SK-N-SH (cell line): ENCODE measurements at regions not wholly inside any gene's neighbourhood (a gene's known extent, or its start where the extent isn't known, plus 50 kb on each side); places are given as distances from the start of the nearest gene placed in this dataset.

Experiments used
- CTCF ChIA-PET: fragments of 300-600, 350-600 bp; formaldehyde crosslinking; extraction: SDS; loops from one replicate; lab custom pipeline; 2021; lab: Yijun Ruan, JAX
- POLR2A ChIA-PET: fragments of 350-600 bp; sonication (Branson Sonifier 250); formaldehyde crosslinking; extraction: SDS; loops from one replicate; lab custom pipeline; 2020; ENCODE audit warnings: antibody characterized with exemption, inconsistent platforms; lab: Yijun Ruan, JAX
- DNase-seq: peaks from one replicate; pipeline ENCODE4 v3.0.0; 2012
- H2AFZ ChIP-seq: fragments of 200-600 bp; sonication (generic); 2 replicates; pipeline ENCODE4 v1.8.1; 2016; ENCODE audit warnings: antibody characterized with exemption, mild to moderate bottlenecking, low read depth
- H3F3A ChIP-seq: fragments of 200-600 bp; sonication (generic); replicated peaks from 2 replicates; pipeline ENCODE3; 2016; ENCODE audit warnings: antibody characterized with exemption, mild to moderate bottlenecking; ENCODE audit not compliant: insufficient read depth
- H3K27ac ChIP-seq, 2 experiments: fragments of 200-500 bp in 1 of 2; fragments of 200-600 bp in 1 of 2; sonication (Bioruptor generic) in 1 of 2; sonication (generic), shearing (Covaris generic) in 1 of 2; 2 replicates each; pipeline versions ENCODE4 v1.5.1 to v1.6.1; 2014 to 2016; ENCODE audit warnings: low read depth in 2 of 2, inconsistent platforms in 1 of 2, low read length in 1 of 2, mild to moderate bottlenecking in 1 of 2, mixed read lengths in 1 of 2
- H3K27me3 ChIP-seq: fragments of 200-600 bp; sonication (generic), shearing (Covaris generic); 2 replicates; pipeline ENCODE4 v1.6.1; 2016; ENCODE audit warnings: mixed run types; ENCODE audit not compliant: insufficient read depth
- H3K36me3 ChIP-seq, 2 experiments: fragments of 200-500 bp in 1 of 2; fragments of 200-600 bp in 1 of 2; sonication (Bioruptor generic) in 1 of 2; sonication (generic) in 1 of 2; replicated peaks in 1 of 2; 2 replicates each; pipeline versions ENCODE3 to v1.5.1; 2014 to 2016; ENCODE audit warnings: low read length in 1 of 2, mild to moderate bottlenecking in 1 of 2; ENCODE audit not compliant: insufficient read depth in 2 of 2, control insufficient read depth in 1 of 2
- H3K4me1 ChIP-seq, 2 experiments: fragments of 200-500 bp in 1 of 2; fragments of 200-600 bp in 1 of 2; sonication (Bioruptor generic) in 1 of 2; sonication (generic), shearing (Covaris generic) in 1 of 2; 2 replicates each; pipeline versions ENCODE4 v1.5.1 to v1.6.1; 2014 to 2016; ENCODE audit warnings: low read depth in 1 of 2, low read length in 1 of 2, mixed run types in 1 of 2; ENCODE audit not compliant: insufficient read depth in 2 of 2, control insufficient read depth in 1 of 2
- H3K4me2 ChIP-seq: fragments of 200-600 bp; sonication (generic), shearing (Covaris generic); 2 replicates; pipeline ENCODE4 v1.6.1; 2017; ENCODE audit warnings: mixed run types
- H3K4me3 ChIP-seq, 2 experiments: fragments of 200-500 bp in 1 of 2; fragments of 200-600 bp in 1 of 2; sonication (Bioruptor generic) in 1 of 2; sonication (generic), shearing (Covaris generic) in 1 of 2; 2 replicates each; pipeline versions ENCODE4 v1.5.1 to v1.8.1; 2014 to 2016; ENCODE audit warnings: low read depth in 2 of 2, inconsistent platforms in 1 of 2, low read length in 1 of 2, mild to moderate bottlenecking in 1 of 2, mixed read lengths in 1 of 2, moderate library complexity in 1 of 2
- H3K79me2 ChIP-seq: fragments of 200-600 bp; sonication (generic); 2 replicates; pipeline ENCODE4 v1.8.1; 2017; ENCODE audit warnings: mild to moderate bottlenecking; ENCODE audit not compliant: insufficient read depth
- H3K9ac ChIP-seq: fragments of 200-600 bp; sonication (generic); 2 replicates; pipeline ENCODE4 v1.6.1; 2017; ENCODE audit warnings: mixed run types
- H3K9me2 ChIP-seq: fragments of 200-600 bp; sonication (generic); 2 replicates; pipeline ENCODE4 v1.6.1; 2017; ENCODE audit warnings: mixed run types
- H3K9me3 ChIP-seq: fragments of 200-600 bp; sonication (generic); 2 replicates; pipeline ENCODE4 v1.6.1; 2017; ENCODE audit warnings: mixed run types, mild to moderate bottlenecking, moderate library complexity
- H4K20me1 ChIP-seq: fragments of 200-600 bp; sonication (generic); 2 replicates; pipeline ENCODE4 v1.6.1; 2017; ENCODE audit warnings: mild to moderate bottlenecking, mixed run types; ENCODE audit not compliant: insufficient read depth
- CHD2 ChIP-seq: fragments of 150-350 bp; IDR thresholded peaks from 2 replicates; pipeline ENCODE4 v1.6.1; 2018; ENCODE audit warnings: low read length; ENCODE audit not compliant: partially characterized antibody
- EZH2phosphoT487 ChIP-seq: fragments of 200-600 bp; sonication (generic); IDR thresholded peaks from 2 replicates; pipeline ENCODE4 v1.6.1; 2017; ENCODE audit warnings: low read depth, mixed run types, mild to moderate bottlenecking, antibody characterized with exemption, moderate library complexity, borderline replicate concordance
- FOSL2 ChIP-seq: IDR thresholded peaks from 2 replicates; pipeline ENCODE4 v1.4.0; 2012; ENCODE audit warnings: low read depth, mild to moderate bottlenecking, moderate library complexity, borderline replicate concordance
- GABPA ChIP-seq: IDR thresholded peaks from 2 replicates; pipeline ENCODE4 v1.4.0; 2012; ENCODE audit warnings: low read depth, mild to moderate bottlenecking
- GATA2 ChIP-seq: sonication (generic); formaldehyde crosslinking; IDR thresholded peaks from 2 replicates; pipeline ENCODE4 v1.5.0; 2020; ENCODE audit warnings: mild to moderate bottlenecking, missing genetic modification reagents
- JUND ChIP-seq: IDR thresholded peaks from 2 replicates; pipeline ENCODE4 v1.4.0; 2012
- NFIC ChIP-seq: IDR thresholded peaks from 2 replicates; pipeline ENCODE4 v1.4.0; 2012; ENCODE audit warnings: borderline replicate concordance
- NRF1 ChIP-seq: IDR thresholded peaks from 2 replicates; pipeline ENCODE4 v1.6.1; 2012; ENCODE audit warnings: low read depth, mild to moderate bottlenecking, low read length
- POLR2AphosphoS5 ChIP-seq: IDR thresholded peaks from 2 replicates; pipeline ENCODE4 v1.6.1; 2012; ENCODE audit warnings: low read depth, low read length
- RXRA ChIP-seq: IDR thresholded peaks from 2 replicates; pipeline ENCODE4 v1.4.0; 2012; ENCODE audit warnings: low read depth, mild to moderate bottlenecking, borderline replicate concordance
- SMC3 ChIP-seq: IDR thresholded peaks from 2 replicates; pipeline ENCODE4 v1.6.1; 2012; ENCODE audit warnings: low read depth, low read length, improper control_type of control experiment
- WGBS: methylation state at CpG from one replicate; pipeline ENCODE4 v1.1.6; 2017; ENCODE audit warnings: low lambda C conversion rate; 5-methylcytosine and 5-hydroxymethylcytosine counted together
- TF ChIP-seq, protein P1 (sequence below): IDR thresholded peaks from 2 replicates; pipeline ENCODE4; 2012
- TF ChIP-seq, protein P2 (sequence below): IDR thresholded peaks from 2 replicates; pipeline ENCODE4 v1.6.1; 2012; ENCODE audit warnings: mild to moderate bottlenecking, low read depth, low read length, moderate library complexity
- TF ChIP-seq, protein P3 (sequence below): IDR thresholded peaks from 2 replicates; pipeline ENCODE4 v1.4.0; 2012; ENCODE audit warnings: low read depth, borderline replicate concordance
- TF ChIP-seq, protein P4 (sequence below): fragments of 150-350 bp; IDR thresholded peaks from 2 replicates; pipeline ENCODE4 v1.6.1; 2016; ENCODE audit warnings: mild to moderate bottlenecking, low read depth, low read length
- TF ChIP-seq, protein P5 (sequence below): IDR thresholded peaks from 2 replicates; pipeline ENCODE4 v1.4.0; 2012; ENCODE audit warnings: low read depth
- TF ChIP-seq, protein P6 (sequence below): fragments of 200-600 bp; sonication (generic); IDR thresholded peaks from 2 replicates; pipeline ENCODE4 v1.6.1; 2017; ENCODE audit warnings: antibody characterized with exemption, mild to moderate bottlenecking, moderate library complexity
- TF ChIP-seq, protein P7 (sequence below): fragments of 150-350 bp; IDR thresholded peaks from 2 replicates; pipeline ENCODE4 v1.6.1; 2017; ENCODE audit warnings: antibody characterized with exemption, low read length, low read depth, borderline replicate concordance
- TF ChIP-seq, protein P8 (sequence below): IDR thresholded peaks from 2 replicates; pipeline ENCODE4 v1.4.0; 2012; ENCODE audit warnings: low read depth, borderline replicate concordance

DNA sequence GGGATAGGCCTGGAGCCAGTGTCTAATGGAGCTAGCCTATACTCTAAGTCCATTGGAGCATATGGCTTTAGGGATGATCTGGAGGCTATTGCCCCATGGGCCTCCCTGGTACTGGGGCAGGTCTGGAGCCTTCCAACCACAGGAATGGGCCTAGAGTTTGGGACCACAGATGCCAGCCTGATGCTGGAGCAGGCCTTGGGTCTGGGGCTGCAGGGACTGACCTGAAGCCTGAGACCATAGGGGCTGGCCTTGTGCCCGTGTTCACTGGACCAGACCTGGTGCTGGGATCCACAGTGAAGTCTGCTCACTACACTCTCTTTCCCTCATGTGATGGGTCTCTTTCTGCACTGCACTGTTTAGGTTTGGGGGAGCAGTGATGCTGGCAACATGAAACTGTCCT, 95.0 kb downstream of the KLHL28 start:
- Histone ChIP-seq H3K9me3 (no peaks in the 10 kb centered on the region), H3F3A (no peaks in the 10 kb centered on the region), H3K4me3 (no peak overlapping the region)
- TF ChIP-seq EZH2phosphoT487 = no peak
- no peak for TF ChIP-seq CHD2
- TF ChIP-seq, protein P1, sequence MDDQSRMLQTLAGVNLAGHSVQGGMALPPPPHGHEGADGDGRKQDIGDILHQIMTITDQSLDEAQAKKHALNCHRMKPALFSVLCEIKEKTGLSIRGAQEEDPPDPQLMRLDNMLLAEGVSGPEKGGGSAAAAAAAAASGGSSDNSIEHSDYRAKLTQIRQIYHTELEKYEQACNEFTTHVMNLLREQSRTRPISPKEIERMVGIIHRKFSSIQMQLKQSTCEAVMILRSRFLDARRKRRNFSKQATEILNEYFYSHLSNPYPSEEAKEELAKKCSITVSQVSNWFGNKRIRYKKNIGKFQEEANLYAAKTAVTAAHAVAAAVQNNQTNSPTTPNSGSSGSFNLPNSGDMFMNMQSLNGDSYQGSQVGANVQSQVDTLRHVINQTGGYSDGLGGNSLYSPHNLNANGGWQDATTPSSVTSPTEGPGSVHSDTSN = no peak
- TF ChIP-seq FOSL2 = no peak
- TF ChIP-seq GATA2 = no peak
- TF ChIP-seq, protein P2, sequence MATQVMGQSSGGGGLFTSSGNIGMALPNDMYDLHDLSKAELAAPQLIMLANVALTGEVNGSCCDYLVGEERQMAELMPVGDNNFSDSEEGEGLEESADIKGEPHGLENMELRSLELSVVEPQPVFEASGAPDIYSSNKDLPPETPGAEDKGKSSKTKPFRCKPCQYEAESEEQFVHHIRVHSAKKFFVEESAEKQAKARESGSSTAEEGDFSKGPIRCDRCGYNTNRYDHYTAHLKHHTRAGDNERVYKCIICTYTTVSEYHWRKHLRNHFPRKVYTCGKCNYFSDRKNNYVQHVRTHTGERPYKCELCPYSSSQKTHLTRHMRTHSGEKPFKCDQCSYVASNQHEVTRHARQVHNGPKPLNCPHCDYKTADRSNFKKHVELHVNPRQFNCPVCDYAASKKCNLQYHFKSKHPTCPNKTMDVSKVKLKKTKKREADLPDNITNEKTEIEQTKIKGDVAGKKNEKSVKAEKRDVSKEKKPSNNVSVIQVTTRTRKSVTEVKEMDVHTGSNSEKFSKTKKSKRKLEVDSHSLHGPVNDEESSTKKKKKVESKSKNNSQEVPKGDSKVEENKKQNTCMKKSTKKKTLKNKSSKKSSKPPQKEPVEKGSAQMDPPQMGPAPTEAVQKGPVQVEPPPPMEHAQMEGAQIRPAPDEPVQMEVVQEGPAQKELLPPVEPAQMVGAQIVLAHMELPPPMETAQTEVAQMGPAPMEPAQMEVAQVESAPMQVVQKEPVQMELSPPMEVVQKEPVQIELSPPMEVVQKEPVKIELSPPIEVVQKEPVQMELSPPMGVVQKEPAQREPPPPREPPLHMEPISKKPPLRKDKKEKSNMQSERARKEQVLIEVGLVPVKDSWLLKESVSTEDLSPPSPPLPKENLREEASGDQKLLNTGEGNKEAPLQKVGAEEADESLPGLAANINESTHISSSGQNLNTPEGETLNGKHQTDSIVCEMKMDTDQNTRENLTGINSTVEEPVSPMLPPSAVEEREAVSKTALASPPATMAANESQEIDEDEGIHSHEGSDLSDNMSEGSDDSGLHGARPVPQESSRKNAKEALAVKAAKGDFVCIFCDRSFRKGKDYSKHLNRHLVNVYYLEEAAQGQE = no peak
- TF ChIP-seq, protein P3, sequence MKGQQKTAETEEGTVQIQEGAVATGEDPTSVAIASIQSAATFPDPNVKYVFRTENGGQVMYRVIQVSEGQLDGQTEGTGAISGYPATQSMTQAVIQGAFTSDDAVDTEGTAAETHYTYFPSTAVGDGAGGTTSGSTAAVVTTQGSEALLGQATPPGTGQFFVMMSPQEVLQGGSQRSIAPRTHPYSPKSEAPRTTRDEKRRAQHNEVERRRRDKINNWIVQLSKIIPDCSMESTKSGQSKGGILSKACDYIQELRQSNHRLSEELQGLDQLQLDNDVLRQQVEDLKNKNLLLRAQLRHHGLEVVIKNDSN = no peak
- TF ChIP-seq NRF1 = no peak
- TF ChIP-seq JUND = no peak
- TF ChIP-seq, protein P4, sequence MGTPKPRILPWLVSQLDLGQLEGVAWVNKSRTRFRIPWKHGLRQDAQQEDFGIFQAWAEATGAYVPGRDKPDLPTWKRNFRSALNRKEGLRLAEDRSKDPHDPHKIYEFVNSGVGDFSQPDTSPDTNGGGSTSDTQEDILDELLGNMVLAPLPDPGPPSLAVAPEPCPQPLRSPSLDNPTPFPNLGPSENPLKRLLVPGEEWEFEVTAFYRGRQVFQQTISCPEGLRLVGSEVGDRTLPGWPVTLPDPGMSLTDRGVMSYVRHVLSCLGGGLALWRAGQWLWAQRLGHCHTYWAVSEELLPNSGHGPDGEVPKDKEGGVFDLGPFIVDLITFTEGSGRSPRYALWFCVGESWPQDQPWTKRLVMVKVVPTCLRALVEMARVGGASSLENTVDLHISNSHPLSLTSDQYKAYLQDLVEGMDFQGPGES = no peak
- no peak for TF ChIP-seq GABPA
- TF ChIP-seq NFIC = no peak
- TF ChIP-seq, protein P5, sequence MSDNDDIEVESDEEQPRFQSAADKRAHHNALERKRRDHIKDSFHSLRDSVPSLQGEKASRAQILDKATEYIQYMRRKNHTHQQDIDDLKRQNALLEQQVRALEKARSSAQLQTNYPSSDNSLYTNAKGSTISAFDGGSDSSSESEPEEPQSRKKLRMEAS = no peak
- TF ChIP-seq RXRA = no peak
- TF ChIP-seq POLR2AphosphoS5 = no peak
- TF ChIP-seq, protein P6, sequence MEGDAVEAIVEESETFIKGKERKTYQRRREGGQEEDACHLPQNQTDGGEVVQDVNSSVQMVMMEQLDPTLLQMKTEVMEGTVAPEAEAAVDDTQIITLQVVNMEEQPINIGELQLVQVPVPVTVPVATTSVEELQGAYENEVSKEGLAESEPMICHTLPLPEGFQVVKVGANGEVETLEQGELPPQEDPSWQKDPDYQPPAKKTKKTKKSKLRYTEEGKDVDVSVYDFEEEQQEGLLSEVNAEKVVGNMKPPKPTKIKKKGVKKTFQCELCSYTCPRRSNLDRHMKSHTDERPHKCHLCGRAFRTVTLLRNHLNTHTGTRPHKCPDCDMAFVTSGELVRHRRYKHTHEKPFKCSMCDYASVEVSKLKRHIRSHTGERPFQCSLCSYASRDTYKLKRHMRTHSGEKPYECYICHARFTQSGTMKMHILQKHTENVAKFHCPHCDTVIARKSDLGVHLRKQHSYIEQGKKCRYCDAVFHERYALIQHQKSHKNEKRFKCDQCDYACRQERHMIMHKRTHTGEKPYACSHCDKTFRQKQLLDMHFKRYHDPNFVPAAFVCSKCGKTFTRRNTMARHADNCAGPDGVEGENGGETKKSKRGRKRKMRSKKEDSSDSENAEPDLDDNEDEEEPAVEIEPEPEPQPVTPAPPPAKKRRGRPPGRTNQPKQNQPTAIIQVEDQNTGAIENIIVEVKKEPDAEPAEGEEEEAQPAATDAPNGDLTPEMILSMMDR = no peak
- TF ChIP-seq, protein P7, sequence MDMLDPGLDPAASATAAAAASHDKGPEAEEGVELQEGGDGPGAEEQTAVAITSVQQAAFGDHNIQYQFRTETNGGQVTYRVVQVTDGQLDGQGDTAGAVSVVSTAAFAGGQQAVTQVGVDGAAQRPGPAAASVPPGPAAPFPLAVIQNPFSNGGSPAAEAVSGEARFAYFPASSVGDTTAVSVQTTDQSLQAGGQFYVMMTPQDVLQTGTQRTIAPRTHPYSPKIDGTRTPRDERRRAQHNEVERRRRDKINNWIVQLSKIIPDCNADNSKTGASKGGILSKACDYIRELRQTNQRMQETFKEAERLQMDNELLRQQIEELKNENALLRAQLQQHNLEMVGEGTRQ = no peak
- TF ChIP-seq, protein P8, sequence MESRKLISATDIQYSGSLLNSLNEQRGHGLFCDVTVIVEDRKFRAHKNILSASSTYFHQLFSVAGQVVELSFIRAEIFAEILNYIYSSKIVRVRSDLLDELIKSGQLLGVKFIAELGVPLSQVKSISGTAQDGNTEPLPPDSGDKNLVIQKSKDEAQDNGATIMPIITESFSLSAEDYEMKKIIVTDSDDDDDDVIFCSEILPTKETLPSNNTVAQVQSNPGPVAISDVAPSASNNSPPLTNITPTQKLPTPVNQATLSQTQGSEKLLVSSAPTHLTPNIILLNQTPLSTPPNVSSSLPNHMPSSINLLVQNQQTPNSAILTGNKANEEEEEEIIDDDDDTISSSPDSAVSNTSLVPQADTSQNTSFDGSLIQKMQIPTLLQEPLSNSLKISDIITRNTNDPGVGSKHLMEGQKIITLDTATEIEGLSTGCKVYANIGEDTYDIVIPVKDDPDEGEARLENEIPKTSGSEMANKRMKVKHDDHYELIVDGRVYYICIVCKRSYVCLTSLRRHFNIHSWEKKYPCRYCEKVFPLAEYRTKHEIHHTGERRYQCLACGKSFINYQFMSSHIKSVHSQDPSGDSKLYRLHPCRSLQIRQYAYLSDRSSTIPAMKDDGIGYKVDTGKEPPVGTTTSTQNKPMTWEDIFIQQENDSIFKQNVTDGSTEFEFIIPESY = no peak
- no peak for TF ChIP-seq SMC3
- TF ChIP-seq, all 33 proteins: peak for 0
- ChIA-PET POLR2A (no interaction called here), CTCF (no interaction called here)
- H3K4me1 ChIP-seq = no peaks in the 10 kb centered on the region
- no peak overlapping the region for H3K27ac ChIP-seq
- no peak overlapping the region for H3K9ac ChIP-seq
- no peak for DNase-seq
- no peak overlapping the region for H2AFZ ChIP-seq
- no peaks in the 10 kb centered on the region for H3K79me2 ChIP-seq
- no peaks in the 10 kb centered on the region for H4K20me1 ChIP-seq
- H3K9me2 ChIP-seq = no peaks in the 10 kb centered on the region
- no CpG with 5 or more reads among the region's 1 CpG for WGBS
- H3K36me3 ChIP-seq = no peaks in the 10 kb centered on the region
- H3K27me3 ChIP-seq = no peaks in the 10 kb centered on the region
- no peak overlapping the region for H3K4me2 ChIP-seq
